ENCODE measurements at regions not wholly inside any gene's neighbourhood (a gene's known extent, or its start where the extent isn't known, plus 50 kb on each side); places are given as distances from the start of the nearest gene placed in this dataset.
"Not testable (repeated sequence)": the region's sequence is repeated elsewhere in the genome, so short reads cannot be mapped to it uniquely, and the experiment has no call there.

DNA sequence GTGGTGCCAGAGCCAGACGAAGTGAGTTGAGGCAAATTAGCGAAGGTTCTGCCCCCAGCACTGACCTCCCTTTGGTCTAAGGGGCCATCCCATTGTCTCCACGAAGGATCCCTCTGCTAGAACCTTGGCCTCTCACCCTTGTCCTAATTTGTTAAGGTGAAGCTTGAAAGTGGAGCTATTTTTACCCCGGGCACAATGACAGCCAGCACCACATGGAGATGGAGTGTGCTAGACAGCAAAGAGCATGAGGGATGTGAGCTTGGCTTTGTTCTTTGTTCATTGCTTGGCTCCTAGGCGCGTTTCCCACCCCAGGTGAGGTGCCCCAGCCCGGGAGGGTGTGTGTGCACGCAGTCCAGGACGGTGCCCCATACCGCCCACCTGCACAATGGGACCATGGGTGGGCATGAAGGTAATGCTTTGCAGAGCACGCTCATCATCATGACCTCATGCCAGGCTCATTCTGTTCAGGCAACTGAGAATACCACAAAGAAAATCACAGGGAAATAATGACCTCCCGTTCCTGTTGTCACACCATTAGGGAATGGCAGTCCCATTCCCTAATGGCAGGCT lies 361.0 kb upstream of the FZD8 start:
- Mint-ChIP-seq H3K4me3 (no peak overlapping the region), H3K9me3 (peaks cover 2 to 3% of the 10 kb centered on the region in 2 donors), H3K4me1 (no peaks in the 10 kb centered on the region), H3K36me3 (no peaks in the 10 kb centered on the region), H3K27me3 (ENCODE audit: low read depth in 2 of 2) (no peaks in the 10 kb centered on the region), H3K27ac (no peak overlapping the region)
- DNase-seq (no peak), ATAC-seq (no peak)
- no peaks in the 10 kb centered on the region for H3K36me3 ChIP-seq (ENCODE audit: control insufficient read depth, insufficient read depth, low read length)
- TF ChIP-seq, protein P1, sequence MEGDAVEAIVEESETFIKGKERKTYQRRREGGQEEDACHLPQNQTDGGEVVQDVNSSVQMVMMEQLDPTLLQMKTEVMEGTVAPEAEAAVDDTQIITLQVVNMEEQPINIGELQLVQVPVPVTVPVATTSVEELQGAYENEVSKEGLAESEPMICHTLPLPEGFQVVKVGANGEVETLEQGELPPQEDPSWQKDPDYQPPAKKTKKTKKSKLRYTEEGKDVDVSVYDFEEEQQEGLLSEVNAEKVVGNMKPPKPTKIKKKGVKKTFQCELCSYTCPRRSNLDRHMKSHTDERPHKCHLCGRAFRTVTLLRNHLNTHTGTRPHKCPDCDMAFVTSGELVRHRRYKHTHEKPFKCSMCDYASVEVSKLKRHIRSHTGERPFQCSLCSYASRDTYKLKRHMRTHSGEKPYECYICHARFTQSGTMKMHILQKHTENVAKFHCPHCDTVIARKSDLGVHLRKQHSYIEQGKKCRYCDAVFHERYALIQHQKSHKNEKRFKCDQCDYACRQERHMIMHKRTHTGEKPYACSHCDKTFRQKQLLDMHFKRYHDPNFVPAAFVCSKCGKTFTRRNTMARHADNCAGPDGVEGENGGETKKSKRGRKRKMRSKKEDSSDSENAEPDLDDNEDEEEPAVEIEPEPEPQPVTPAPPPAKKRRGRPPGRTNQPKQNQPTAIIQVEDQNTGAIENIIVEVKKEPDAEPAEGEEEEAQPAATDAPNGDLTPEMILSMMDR (IDR thresholded peaks at IDR 0.05) = no peak
- H3K27ac ChIP-seq (ENCODE audit: low read length) = no peak overlapping the region
- H3K4me1 ChIP-seq (ENCODE audit: control insufficient read depth, insufficient read depth, low read length) = no peaks in the 10 kb centered on the region
- intact Hi-C loops (cut with micrococcal nuclease) = no loop called here
- H3K27me3 ChIP-seq (ENCODE audit: control insufficient read depth, insufficient read depth, low read length) = no peaks in the 10 kb centered on the region
- no peak overlapping the region for H3K4me3 ChIP-seq (ENCODE audit: low read length)
- WGBS (ENCODE audit: insufficient coverage) = 77% methylated on average over 12 of the region's 12 CpGs
- H3K9me3 ChIP-seq (ENCODE audit: control insufficient read depth, insufficient read depth, low read length) = no peaks in the 10 kb centered on the region

DNA sequence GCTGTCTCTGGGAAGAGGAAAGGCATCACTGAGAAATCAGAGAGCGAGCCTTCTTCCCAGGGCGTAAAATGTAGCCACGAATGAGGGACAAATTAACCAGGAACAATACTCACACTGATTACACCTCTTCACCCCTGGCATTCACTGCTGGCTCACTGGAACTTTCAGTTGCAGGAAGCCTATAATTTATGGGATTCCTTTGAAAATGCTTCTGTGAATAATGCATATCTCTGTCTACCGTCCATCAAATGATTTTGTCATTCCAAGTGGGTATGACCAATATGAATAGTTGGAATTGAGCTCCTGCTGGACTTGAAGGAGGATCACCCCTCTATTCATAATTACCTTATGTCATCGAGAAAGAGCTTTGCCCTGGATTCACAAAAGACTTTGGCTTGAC lies 360.3 kb upstream of the FZD8 start:
- Histone ChIP-seq H3K36me3 (ENCODE audit: control insufficient read depth, insufficient read depth, low read length) (no peaks in the 10 kb centered on the region), H3K4me3 (ENCODE audit: low read length) (no peak overlapping the region), H3K27ac (ENCODE audit: low read length) (no peak overlapping the region), H3K9me3 (ENCODE audit: control insufficient read depth, insufficient read depth, low read length) (no peaks in the 10 kb centered on the region), H3K27me3 (ENCODE audit: control insufficient read depth, insufficient read depth, low read length) (no peaks in the 10 kb centered on the region), H3K4me1 (ENCODE audit: control insufficient read depth, insufficient read depth, low read length) (no peaks in the 10 kb centered on the region)
- no peaks in the 10 kb centered on the region for H3K27me3 Mint-ChIP-seq (ENCODE audit: low read depth in 2 of 2)
- 89% methylated on average over 5 of the region's 5 CpGs for WGBS (ENCODE audit: insufficient coverage)
- H3K4me3 Mint-ChIP-seq = no peak overlapping the region
- ATAC-seq = no peak
- H3K4me1 Mint-ChIP-seq = no peaks in the 10 kb centered on the region
- DNase-seq = no peak
- TF ChIP-seq, protein P1 (IDR thresholded peaks at IDR 0.05) = no peak
- no peak overlapping the region for H3K27ac Mint-ChIP-seq
- intact Hi-C loops (cut with micrococcal nuclease) = no loop called here
- H3K36me3 Mint-ChIP-seq = no peaks in the 10 kb centered on the region
- H3K9me3 Mint-ChIP-seq = peaks cover 3 to 4% of the 10 kb centered on the region in 2 donors

DNA sequence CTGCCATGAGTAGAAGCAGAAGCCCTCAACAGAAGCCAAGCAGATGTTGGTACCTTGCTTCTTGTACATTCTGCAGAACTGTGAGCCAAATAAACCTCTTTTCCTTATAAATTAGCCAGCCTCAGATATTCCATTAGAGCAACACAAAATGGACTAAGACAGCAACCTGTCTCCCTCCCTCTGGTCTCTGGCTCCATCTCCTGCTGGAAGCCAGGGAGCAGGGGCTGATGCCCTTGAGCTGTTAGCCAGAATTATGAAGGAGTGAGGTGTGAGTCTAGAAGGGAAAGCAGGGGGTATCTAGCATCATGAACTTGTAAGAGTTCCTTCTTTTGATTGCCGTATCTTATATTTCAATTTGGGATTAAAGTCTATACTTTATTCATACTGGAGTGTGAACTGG lies 358.7 kb upstream of the FZD8 start:
- intact Hi-C loops (cut with micrococcal nuclease); DNase-seq; H3K27me3 Mint-ChIP-seq (ENCODE audit: low read depth in 2 of 2); H3K9me3 ChIP-seq (ENCODE audit: control insufficient read depth, insufficient read depth, low read length); ATAC-seq; H3K4me1 Mint-ChIP-seq; H3K27ac ChIP-seq (ENCODE audit: low read length); H3K27me3 ChIP-seq (ENCODE audit: control insufficient read depth, insufficient read depth, low read length); H3K9me3 Mint-ChIP-seq; H3K36me3 ChIP-seq (ENCODE audit: control insufficient read depth, insufficient read depth, low read length); H3K4me1 ChIP-seq (ENCODE audit: control insufficient read depth, insufficient read depth, low read length); H3K4me3 Mint-ChIP-seq; H3K27ac Mint-ChIP-seq; H3K36me3 Mint-ChIP-seq; H3K4me3 ChIP-seq (ENCODE audit: low read length): not testable (repeated sequence)
- WGBS (ENCODE audit: insufficient coverage) = no CpG with 5 or more reads among the region's 1 CpG

DNA sequence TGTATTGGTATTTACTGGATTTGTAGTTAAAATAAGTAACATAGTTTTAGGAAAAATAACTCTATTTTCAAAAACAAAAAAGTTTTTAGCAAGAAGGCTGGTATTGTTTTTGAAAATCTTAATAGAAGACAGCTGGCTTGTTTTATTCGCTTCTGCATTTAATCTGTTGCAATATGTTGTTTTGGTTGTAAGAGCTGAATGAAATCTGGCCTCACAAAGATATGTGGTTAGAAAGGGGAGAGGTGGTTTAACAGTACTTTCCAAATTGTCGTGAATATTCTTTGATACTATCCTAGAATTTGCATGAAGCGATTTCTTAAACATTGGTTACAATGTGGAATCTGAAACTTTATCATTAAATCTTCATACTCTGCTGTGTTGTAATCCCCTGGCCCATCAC lies 355.9 kb upstream of the FZD8 start:
- Histone ChIP-seq H3K4me3 (ENCODE audit: low read length) (no peak overlapping the region), H3K36me3 (ENCODE audit: control insufficient read depth, insufficient read depth, low read length) (no peaks in the 10 kb centered on the region), H3K4me1 (ENCODE audit: control insufficient read depth, insufficient read depth, low read length) (no peaks in the 10 kb centered on the region), H3K9me3 (ENCODE audit: control insufficient read depth, insufficient read depth, low read length) (no peaks in the 10 kb centered on the region), H3K27ac (ENCODE audit: low read length) (no peak overlapping the region), H3K27me3 (ENCODE audit: control insufficient read depth, insufficient read depth, low read length) (no peaks in the 10 kb centered on the region)
- intact Hi-C loops (cut with micrococcal nuclease) = no loop called here
- Mint-ChIP-seq H3K36me3 (no peaks in the 10 kb centered on the region), H3K4me3 (no peak overlapping the region), H3K4me1 (no peaks in the 10 kb centered on the region), H3K9me3 (peaks cover 6 to 8% of the 10 kb centered on the region in 2 donors), H3K27ac (no peak overlapping the region), H3K27me3 (ENCODE audit: low read depth in 2 of 2) (no peaks in the 10 kb centered on the region)
- TF ChIP-seq, protein P1 (IDR thresholded peaks at IDR 0.05) = no peak
- no peak for DNase-seq
- WGBS (ENCODE audit: insufficient coverage) = 79% methylated on average over 3 of the region's 3 CpGs
- ATAC-seq = no peak

Measured in natural killer cell (primary cell).